ENCODE measurements at regions not wholly inside any gene's neighbourhood (a gene's known extent, or its start where the extent isn't known, plus 50 kb on each side); places are given as distances from the start of the nearest gene placed in this dataset.

DNA sequence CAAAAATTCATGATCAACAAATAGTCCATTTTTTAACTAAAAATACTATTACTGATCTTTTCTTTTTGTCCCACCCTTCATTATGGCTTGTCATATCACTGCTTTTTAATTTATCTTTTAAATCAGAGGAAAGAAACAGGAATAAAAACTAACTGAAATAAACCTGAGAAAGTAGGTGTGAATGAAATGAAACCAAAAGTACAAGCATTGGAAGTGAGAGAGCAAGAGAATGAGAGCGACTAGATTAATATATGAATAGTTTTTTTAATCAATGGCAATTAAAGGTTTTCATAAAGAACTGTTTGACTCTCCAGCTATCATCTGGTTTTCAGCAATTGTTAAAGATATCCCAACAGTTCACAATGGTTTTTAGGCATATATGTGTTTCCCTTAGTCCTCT is 137.8 kb downstream of the SPAG6 start:
- H3K4me1 Mint-ChIP-seq = peaks cover 14% of the 10 kb centered on the region
- H3K9me3 Mint-ChIP-seq = no peaks in the 10 kb centered on the region
- no peak overlapping the region for H3K27ac Mint-ChIP-seq
- intact Hi-C loops (cut with micrococcal nuclease) = no loop called here
- H3K27me3 Mint-ChIP-seq = peaks cover 17% of the 10 kb centered on the region
- no peak overlapping the region for H3K4me3 Mint-ChIP-seq
- H3K36me3 Mint-ChIP-seq (ENCODE audit: low read depth) = no peaks in the 10 kb centered on the region
- DNase-seq = no peak

All from activated CD4-positive, alpha-beta T cell treated with anti-CD3 and anti-CD28 coated beads, Interleukin-2, amount 10 ng/mL, durations not matched to agents 24 days and 14 days (primary cell).